ENCODE measurements at regions not wholly inside any gene's neighbourhood (a gene's known extent, or its start where the extent isn't known, plus 50 kb on each side); places are given as distances from the start of the nearest gene placed in this dataset.

DNA sequence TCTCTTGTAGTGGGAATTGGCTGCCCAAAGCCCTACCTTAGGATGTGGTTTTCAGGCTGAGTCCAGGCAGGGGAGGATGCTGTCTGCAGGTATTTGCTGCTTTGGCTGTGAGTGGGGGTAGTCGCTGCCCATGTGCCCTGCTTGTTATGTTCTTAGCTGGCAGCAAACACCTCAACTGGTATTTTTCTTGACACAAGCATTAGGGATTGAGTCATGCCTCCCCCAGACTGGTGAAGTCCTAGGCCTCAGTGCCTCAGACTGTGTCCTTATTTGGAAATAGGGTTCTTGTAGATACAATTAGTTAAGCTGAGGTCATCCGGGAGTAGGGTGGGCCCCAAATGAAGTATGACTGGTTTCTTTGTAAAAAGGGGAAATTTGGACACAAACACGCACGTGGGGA is 808.3 kb upstream of the EEF2KMT start:
- TF ChIP-seq CTCF (IDR thresholded peaks at IDR 0.05) (no peak), POLR2A (IDR thresholded peaks at IDR 0.05) (no peak)
